H9 (cell line): ENCODE measurements at regions not wholly inside any gene's neighbourhood (a gene's known extent, or its start where the extent isn't known, plus 50 kb on each side); places are given as distances from the start of the nearest gene placed in this dataset.

Source experiments
- DNase-seq: peaks from one replicate; pipeline ENCODE4 v3.0.0-alpha.2; 2017
- H2AFZ ChIP-seq: one replicate; pipeline ENCODE4 v1.6.1; 2013; ENCODE audit warnings: mild to moderate bottlenecking, low read length, control low read depth, moderate library complexity
- H2AK5ac ChIP-seq: 2 replicates; pipeline ENCODE4 v1.6.1; 2013; ENCODE audit warnings: low read length, control low read depth, mixed read lengths; ENCODE audit not compliant: insufficient read length
- H2BK120ac ChIP-seq: one replicate; pipeline ENCODE4 v1.6.1; 2013; ENCODE audit warnings: low read depth, mild to moderate bottlenecking, low read length, control low read depth, inconsistent platforms; ENCODE audit not compliant: poor library complexity, severe bottlenecking
- H2BK12ac ChIP-seq: 2 replicates; pipeline ENCODE4 v1.6.1; 2013; ENCODE audit warnings: low read length, control low read depth, mixed read lengths, low read depth; ENCODE audit not compliant: insufficient read length
- H2BK15ac ChIP-seq: 2 replicates; pipeline ENCODE4 v1.6.1; 2013; ENCODE audit warnings: low read depth, low read length, control low read depth
- H2BK20ac ChIP-seq: one replicate; pipeline ENCODE4 v1.6.1; 2013; ENCODE audit warnings: low read depth, mild to moderate bottlenecking, low read length, control low read depth, inconsistent platforms; ENCODE audit not compliant: poor library complexity, severe bottlenecking
- H2BK5ac ChIP-seq: 2 replicates; pipeline ENCODE4 v1.6.1; 2013; ENCODE audit warnings: low read length, control low read depth, mixed read lengths; ENCODE audit not compliant: insufficient read length
- H3K14ac ChIP-seq: 2 replicates; pipeline ENCODE4 v1.6.1; 2013; ENCODE audit warnings: low read length, control low read depth; ENCODE audit not compliant: insufficient read depth
- H3K18ac ChIP-seq: 2 replicates; pipeline ENCODE4 v1.6.1; 2013; ENCODE audit warnings: low read depth, mild to moderate bottlenecking, mixed read lengths, low read length, control low read depth; ENCODE audit not compliant: insufficient read length
- H3K23ac ChIP-seq: 2 replicates; pipeline ENCODE4 v1.6.1; 2013; ENCODE audit warnings: low read length, control low read depth, mixed read lengths, low read depth; ENCODE audit not compliant: insufficient read length
- H3K23me2 ChIP-seq: 2 replicates; pipeline ENCODE4 v1.6.1; 2013; ENCODE audit warnings: low read depth, mild to moderate bottlenecking, mixed read lengths, low read length, control low read depth; ENCODE audit not compliant: insufficient read length, poor library complexity, severe bottlenecking
- H3K27ac ChIP-seq: 2 replicates; pipeline ENCODE4 v1.5.1; 2013; ENCODE audit warnings: low read length, control low read depth, mixed read lengths, low read depth; ENCODE audit not compliant: insufficient read length
- H3K27me3 ChIP-seq: 2 replicates; pipeline ENCODE4 v1.6.1; 2013; ENCODE audit warnings: low read length, control low read depth, inconsistent platforms; ENCODE audit not compliant: insufficient read depth
- H3K4ac ChIP-seq: 2 replicates; pipeline ENCODE4 v1.6.1; 2013; ENCODE audit warnings: low read depth, mild to moderate bottlenecking, control low read depth, inconsistent platforms, low read length, moderate library complexity
- H3K4me1 ChIP-seq: 2 replicates; pipeline ENCODE4 v1.6.1; 2013; ENCODE audit warnings: low read length, control low read depth, inconsistent platforms; ENCODE audit not compliant: insufficient read depth
- H3K4me2 ChIP-seq: 2 replicates; pipeline ENCODE4 v1.6.1; 2013; ENCODE audit warnings: low read length, control low read depth, mixed read lengths; ENCODE audit not compliant: insufficient read length, insufficient read depth
- H3K56ac ChIP-seq: 2 replicates; pipeline ENCODE4 v1.6.1; 2013; ENCODE audit warnings: low read depth, mild to moderate bottlenecking, mixed read lengths, low read length, control low read depth; ENCODE audit not compliant: insufficient read length
- H3K79me1 ChIP-seq: 2 replicates; pipeline ENCODE4 v1.6.1; 2013; ENCODE audit warnings: low read depth, mild to moderate bottlenecking, moderate library complexity, low read length, control low read depth, inconsistent platforms; ENCODE audit not compliant: insufficient read depth, poor library complexity, severe bottlenecking
- H3K79me2 ChIP-seq: 2 replicates; pipeline ENCODE4 v1.6.1; 2013; ENCODE audit warnings: low read length, control low read depth, inconsistent platforms; ENCODE audit not compliant: insufficient read depth
- H3K9ac ChIP-seq: 2 replicates; pipeline ENCODE4 v1.6.1; 2013; ENCODE audit warnings: low read length, control low read depth, mixed read lengths; ENCODE audit not compliant: insufficient read length; ENCODE audit errors: extremely low read depth
- H3K9me3 ChIP-seq: one replicate; pipeline ENCODE4 v1.6.1; 2013; ENCODE audit warnings: low read depth, low read length, inconsistent platforms; ENCODE audit not compliant: control insufficient read depth
- H3T11ph ChIP-seq: one replicate; pipeline ENCODE4 v1.6.1; 2013; ENCODE audit warnings: mild to moderate bottlenecking, low read length, control low read depth, inconsistent platforms
- H4K20me1 ChIP-seq: one replicate; pipeline ENCODE4 v1.6.1; 2013; ENCODE audit not compliant: control insufficient read depth, insufficient read length, insufficient read depth
- H4K5ac ChIP-seq: 2 replicates; pipeline ENCODE4 v1.6.1; 2013; ENCODE audit warnings: low read depth, mild to moderate bottlenecking, mixed read lengths, low read length, control low read depth; ENCODE audit not compliant: insufficient read length
- H4K8ac ChIP-seq: replicated peaks from 2 replicates; pipeline ENCODE4 v1.6.1; 2013; ENCODE audit warnings: low read length, control low read depth, mixed read lengths, low read depth; ENCODE audit not compliant: insufficient read length
- H4K91ac ChIP-seq: 2 replicates; pipeline ENCODE4 v1.6.1; 2013; ENCODE audit warnings: low read depth, mild to moderate bottlenecking, moderate library complexity, mixed read lengths, low read length, control low read depth; ENCODE audit not compliant: insufficient read length
- H3K27ac Mint-ChIP-seq, 3 experiments: 2 replicates in 2 of 3; 3 replicates in 1 of 3; pipeline ENCODE4 v1.8.0; 2020 to 2021; ENCODE audit warnings: mixed read lengths in 3 of 3, mild to moderate bottlenecking in 1 of 3, moderate library complexity in 1 of 3
- H3K27me3 Mint-ChIP-seq: 2 replicates; pipeline ENCODE4 v1.8.0; 2021; ENCODE audit warnings: low read depth, mild to moderate bottlenecking, moderate library complexity, mixed read lengths
- H3K36me3 Mint-ChIP-seq, 3 experiments: 2 replicates in 2 of 3; 3 replicates in 1 of 3; pipeline ENCODE4 v1.8.0; 2020 to 2021; ENCODE audit warnings: low read depth in 3 of 3, mixed read lengths in 3 of 3; ENCODE audit not compliant: insufficient read depth in 1 of 3
- H3K4me1 Mint-ChIP-seq, 2 experiments: 2 replicates each; pipeline ENCODE4 v1.8.0; 2020; ENCODE audit warnings: mixed read lengths in 2 of 2
- H3K4me3 Mint-ChIP-seq, 2 experiments: 2 replicates in 1 of 2; 3 replicates in 1 of 2; pipeline ENCODE4 v1.8.0; 2020 to 2021; ENCODE audit warnings: mild to moderate bottlenecking in 2 of 2, mixed read lengths in 2 of 2, moderate library complexity in 1 of 2
- H3K9me3 Mint-ChIP-seq, 2 experiments: 2 replicates in 1 of 2; 3 replicates in 1 of 2; pipeline ENCODE4 v1.8.0; 2020; ENCODE audit warnings: mild to moderate bottlenecking in 2 of 2, mixed read lengths in 2 of 2, moderate library complexity in 1 of 2
- CTCF ChIP-seq: fragments of 200-600 bp; sonication (generic); conservative IDR thresholded peaks from 3 replicates; pipeline ENCODE4 v1.8.0; 2021; ENCODE audit warnings: antibody characterized with exemption, mild to moderate bottlenecking
- WGBS: extraction: QIAGEN DNeasy Blood & Tissue Kit; methylation state at CpG from one replicate; pipeline ENCODE4 v1.1.7; 2013; ENCODE audit warnings: missing lambda C conversion rate, low lambda C conversion rate, mixed read lengths; ENCODE audit not compliant: insufficient read length; ENCODE audit errors: extremely low coverage; 5-methylcytosine and 5-hydroxymethylcytosine counted together

- Histone ChIP-seq H3K79me1 (no peaks in the 10 kb centered on the region), H3K18ac (no peak overlapping the region), H3K79me2 (no peaks in the 10 kb centered on the region), H3K23ac (no peak overlapping the region), H3K9me3 (no peaks in the 10 kb centered on the region), H3T11ph (no peak overlapping the region), H2BK120ac (no peak overlapping the region), H3K56ac (no peak overlapping the region), H3K23me2 (no peaks in the 10 kb centered on the region), H3K4me2 (no peak overlapping the region), H2BK5ac (no peak overlapping the region), H4K91ac (no peak overlapping the region), H4K5ac (no peak overlapping the region), H3K9ac (no peak overlapping the region), H4K20me1 (no peaks in the 10 kb centered on the region), H4K8ac (no peak overlapping the region), H3K14ac (no peak overlapping the region), H2BK15ac (no peak overlapping the region), H3K27me3 (no peaks in the 10 kb centered on the region), H3K4ac (no peak overlapping the region), H2AK5ac (no peak overlapping the region), H2AFZ (no peak overlapping the region), H3K27ac (no peak overlapping the region), H2BK12ac (no peak overlapping the region), H3K4me1 (no peaks in the 10 kb centered on the region), H2BK20ac (no peak overlapping the region)
- no peak for DNase-seq
- Mint-ChIP-seq H3K9me3 (no peaks in the 10 kb centered on the region), H3K36me3 (no peaks in the 10 kb centered on the region), H3K27me3 (peaks cover 18% of the 10 kb centered on the region), H3K27ac (no peak overlapping the region), H3K4me3 (no peak overlapping the region), H3K4me1 (peaks cover 10 to 22% of the 10 kb centered on the region in 2 experiments)
- no peak for TF ChIP-seq CTCF
- WGBS = no CpG with 5 or more reads among the region's 8 CpGs
Measured at GRCh38 chr16:49181791-49182518, 99.7 kb downstream of the CBLN1 start.
